G401.6 (cell line): ENCODE measurements at regions not wholly inside any gene's neighbourhood (a gene's known extent, or its start where the extent isn't known, plus 50 kb on each side); places are given as distances from the start of the nearest gene placed in this dataset.
"Not testable (repeated sequence)": the region's sequence is repeated elsewhere in the genome, so short reads cannot be mapped to it uniquely, and the experiment has no call there.

ENCODE experiments used
- FAIRE-seq: peaks from 2 replicates; lab custom pipeline; 2012; peaks lifted over from hg19 to GRCh38; lab: Jason Lieb, UNC

DNA sequence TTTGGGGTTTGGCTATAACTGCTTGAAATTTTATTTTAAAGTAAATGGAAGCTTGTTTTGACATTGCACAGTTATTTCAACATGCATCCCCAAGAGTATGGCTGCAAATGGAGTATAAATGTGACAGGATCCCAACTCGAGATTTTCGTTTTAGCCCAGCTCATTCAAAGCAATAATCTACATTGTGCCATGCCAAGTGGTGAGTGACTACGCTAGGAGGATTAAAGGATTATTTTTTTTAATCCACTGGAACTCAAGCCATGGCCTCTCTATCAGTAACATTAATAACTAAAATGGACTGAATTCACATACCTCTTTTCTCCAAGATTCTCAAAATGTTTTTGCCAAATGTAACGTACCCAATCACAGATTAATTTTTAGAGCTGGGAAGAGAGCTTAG is 60.6 kb upstream of the AUTS2 start:
- no peak for FAIRE-seq

GRCh38 chr7:69539531-69539930 is 58.7 kb upstream of the AUTS2 start:
- FAIRE-seq = no peak

DNA sequence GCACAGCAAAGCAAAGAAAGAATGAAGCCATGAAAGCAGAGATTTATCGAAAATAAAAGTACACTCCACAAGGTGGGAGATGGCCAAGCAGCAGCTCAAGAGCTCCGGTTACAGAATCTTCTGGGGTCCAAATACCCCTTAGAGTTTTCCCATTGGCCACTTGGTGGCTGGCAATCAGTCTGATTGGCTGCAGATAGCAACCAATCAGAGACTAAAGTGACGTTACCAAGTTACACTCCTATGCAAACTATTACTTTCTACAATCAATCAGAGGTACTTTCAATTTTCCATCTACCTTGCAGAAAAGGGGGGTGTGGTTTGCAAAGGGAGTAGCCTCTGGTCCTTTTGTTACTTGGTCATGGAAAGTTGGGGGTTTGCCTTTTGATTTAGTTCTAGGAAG is 58.0 kb upstream of the AUTS2 start:
- FAIRE-seq = no peak

DNA sequence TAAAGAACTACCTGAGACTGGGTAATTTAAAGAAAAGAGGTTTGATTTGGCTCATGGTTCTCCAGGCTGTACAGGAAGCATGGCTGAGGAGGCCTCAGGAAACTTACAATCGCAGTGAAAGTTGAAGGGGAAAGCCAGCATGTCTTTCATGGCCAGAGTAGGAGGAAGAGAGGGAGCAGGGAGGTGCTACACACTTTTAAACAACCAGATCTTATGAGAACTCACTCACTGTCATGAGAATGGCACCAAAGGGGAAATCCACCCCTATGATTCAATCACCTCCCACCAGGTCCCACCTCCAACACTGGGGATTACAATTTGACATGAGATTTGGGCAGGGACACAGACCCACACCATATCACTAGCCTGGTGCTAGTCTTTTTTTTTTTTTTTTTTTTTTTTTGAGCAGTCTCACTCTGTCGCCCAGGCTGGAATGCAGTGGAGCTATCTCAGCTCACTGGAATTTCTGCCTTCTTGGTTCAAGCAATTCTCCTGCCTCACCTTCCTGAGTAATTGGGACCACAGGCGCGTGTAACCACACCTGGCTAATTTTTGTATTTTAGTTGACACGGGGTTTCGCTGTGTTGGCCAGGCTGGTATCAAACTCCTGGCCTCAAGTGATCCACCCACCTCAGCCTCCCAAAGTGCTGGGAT is 56.4 kb upstream of the AUTS2 start:
- not testable (repeated sequence) for FAIRE-seq

DNA sequence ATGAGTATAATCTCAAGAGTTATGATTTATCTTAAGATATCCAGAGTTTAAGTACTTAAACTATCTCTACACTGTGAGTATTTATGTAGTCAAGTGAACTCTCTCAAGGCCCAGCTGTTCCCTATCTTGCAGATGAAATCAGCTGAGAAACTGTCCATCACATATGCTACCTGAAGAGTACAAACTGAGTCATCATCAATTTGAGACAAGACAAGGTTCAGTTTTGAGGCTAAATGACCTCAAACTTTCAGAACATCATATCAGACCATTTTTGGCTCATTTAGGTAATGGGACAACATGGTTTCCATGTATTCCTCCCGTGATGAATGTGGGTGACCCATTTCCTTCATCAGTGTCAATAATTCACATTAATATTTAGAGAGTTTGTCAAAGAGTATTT is 53.1 kb upstream of the AUTS2 start:
- no peak for FAIRE-seq
